ENCODE measurements at regions not wholly inside any gene's neighbourhood (a gene's known extent, or its start where the extent isn't known, plus 50 kb on each side); places are given as distances from the start of the nearest gene placed in this dataset.

GRCh38 chr3:152964911-152965609, 130.1 kb downstream of the P2RY1 start:
- Histone ChIP-seq H3K4me2 (ENCODE audit: low read length) (no peak overlapping the region), H2AFZ (ENCODE audit: low read depth, low read length, poor library complexity, severe bottlenecking) (no peak overlapping the region), H3K9ac (ENCODE audit: low read length) (no peak overlapping the region), H3K27ac (ENCODE audit: low read depth, low read length) (no peak overlapping the region), H4K20me1 (ENCODE audit: insufficient read depth) (no peaks in the 10 kb centered on the region), H3K4me1 (ENCODE audit: control insufficient read depth in 1 of 2, insufficient read depth in 2 of 2, low read length in 2 of 2) (peaks cover 5 to 27% of the 10 kb centered on the region in 2 experiments; a peak in 3 of 4 replicates), H3K9me3 (ENCODE audit: control insufficient read depth in 1 of 2, insufficient read depth in 1 of 2, low read depth in 1 of 2, low read length in 2 of 2) (no peaks in the 10 kb centered on the region), H3K36me3 (ENCODE audit: control insufficient read depth in 1 of 2, insufficient read depth in 2 of 2, low read length in 2 of 2) (no peaks in the 10 kb centered on the region), H3K4me3 (replicated peaks in 1 of 2; ENCODE audit: low read depth in 1 of 2, low read length in 2 of 2) (no peak overlapping the region), H3K9me2 (ENCODE audit: insufficient read depth) (no peaks in the 10 kb centered on the region), H3K27me3 (ENCODE audit: insufficient read depth, low read length) (no peaks in the 10 kb centered on the region), H3K79me2 (ENCODE audit: insufficient read depth, low read length) (no peaks in the 10 kb centered on the region)
- intact Hi-C loops (cut with micrococcal nuclease): no loop called here
- DNase-seq (ENCODE audit: low read depth, low spot score) (no peak), ATAC-seq (no peak)
- POLR2A ChIA-PET: no interaction called here
- RAD21 ChIA-PET (ENCODE audit: low non-redundant PET in 1 of 2, low total read pairs in 2 of 2, uncharacterized antibody in 2 of 2, unreplicated experiment in 2 of 2): no interaction called here
- TF ChIP-seq YY1 (IDR thresholded peaks at IDR 0.05; ENCODE audit: extremely low read depth, insufficient replicate concordance, low read depth, low read length): no peak
- no peak for TF ChIP-seq TCF7L2 (IDR thresholded peaks at IDR 0.05; ENCODE audit: borderline replicate concordance, extremely low read depth, insufficient read depth, insufficient read length)
- TF ChIP-seq ZNF274 (IDR thresholded peaks at IDR 0.05; ENCODE audit: low read depth, low read length): no peak
- no peak for TF ChIP-seq EZH2 (IDR thresholded peaks at IDR 0.05)
- TF ChIP-seq EZH2phosphoT487 (IDR thresholded peaks at IDR 0.05; ENCODE audit: borderline replicate concordance): no peak
- no peak for TF ChIP-seq REST (IDR thresholded peaks at IDR 0.05; ENCODE audit: low read depth)
- no peak for TF ChIP-seq POLR2AphosphoS5 (IDR thresholded peaks at IDR 0.05; ENCODE audit: low read depth, low read length)
- no peak for TF ChIP-seq SRF (IDR thresholded peaks at IDR 0.05; ENCODE audit: low read depth)
- TF ChIP-seq POLR2A (IDR thresholded peaks at IDR 0.05; ENCODE audit: borderline replicate concordance, extremely low read depth, insufficient read depth, insufficient read length): no peak
- no peak for TF ChIP-seq ZFX (IDR thresholded peaks at IDR 0.05)
- TF ChIP-seq ELF1 (IDR thresholded peaks at IDR 0.05; ENCODE audit: borderline replicate concordance, low read depth): no peak
- TF ChIP-seq CTCF (IDR thresholded peaks at IDR 0.05 in 2 of 3, conservative IDR thresholded peaks at IDR 0.05 in 1 of 3; ENCODE audit: borderline replicate concordance in 1 of 3, insufficient read depth in 1 of 3, low read depth in 2 of 3, low read length in 2 of 3): no peak
- TF ChIP-seq MAX (IDR thresholded peaks at IDR 0.05): no peak
- CTCF ChIA-PET: no interaction called here
- no TSS peak for BruUV-seq (replicated peaks)
